HG03196 (cell line): ENCODE measurements at regions not wholly inside any gene's neighbourhood (a gene's known extent, or its start where the extent isn't known, plus 50 kb on each side); places are given as distances from the start of the nearest gene placed in this dataset.
"Not testable (repeated sequence)": the region's sequence is repeated elsewhere in the genome, so short reads cannot be mapped to it uniquely, and the experiment has no call there.

Experiments used
- ATAC-seq: cut with Tn5 transposase; IDR thresholded peaks from one replicate; pipeline ENCODE4 v1.9.1; 2021; ENCODE audit not compliant: unreplicated experiment

GRCh38 chr2:187985923-187986322, 305.8 kb upstream of the GULP1 start:
- no peak for ATAC-seq

GRCh38 chr2:187986390-187987105, 305.1 kb upstream of the GULP1 start:
- no peak for ATAC-seq

- ATAC-seq: no peak
Observed at GRCh38 chr2:187988348-187988747, 303.3 kb upstream of the GULP1 start.

- ATAC-seq: no peak
Observed at GRCh38 chr2:187989925-187990623, 301.6 kb upstream of the GULP1 start.

- ATAC-seq: no peak
Observed at GRCh38 chr2:187991389-187991788, 300.3 kb upstream of the GULP1 start.

GRCh38 chr2:187994464-187995331, 297.0 kb upstream of the GULP1 start:
- no peak for ATAC-seq

GRCh38 chr2:187995556-187995955, 296.1 kb upstream of the GULP1 start:
- no peak for ATAC-seq

- no peak for ATAC-seq
Observed at GRCh38 chr2:187996630-187997029, 295.0 kb upstream of the GULP1 start.

GRCh38 chr2:188000189-188000588, 291.5 kb upstream of the GULP1 start:
- no peak for ATAC-seq

GRCh38 chr2:188003800-188004199, 287.9 kb upstream of the GULP1 start:
- ATAC-seq: no peak

GRCh38 chr2:188013767-188014166, 277.9 kb upstream of the GULP1 start:
- ATAC-seq: no peak

GRCh38 chr2:188016917-188017316, 274.8 kb upstream of the GULP1 start:
- no peak for ATAC-seq

GRCh38 chr2:188022389-188022788, 269.3 kb upstream of the GULP1 start:
- ATAC-seq: no peak

- no peak for ATAC-seq
Observed at GRCh38 chr2:188023035-188023434, 268.6 kb upstream of the GULP1 start.

GRCh38 chr2:188024811-188025210, 266.9 kb upstream of the GULP1 start:
- ATAC-seq: no peak

- no peak for ATAC-seq
Observed at GRCh38 chr2:188028739-188029138, 262.9 kb upstream of the GULP1 start.

GRCh38 chr2:188032306-188032705, 259.4 kb upstream of the GULP1 start:
- no peak for ATAC-seq

GRCh38 chr2:188032786-188033185, 258.9 kb upstream of the GULP1 start:
- no peak for ATAC-seq

- not testable (repeated sequence) for ATAC-seq
Observed at GRCh38 chr2:188033240-188033639, 258.4 kb upstream of the GULP1 start.

- ATAC-seq: not testable (repeated sequence)
Observed at GRCh38 chr2:188034102-188034501, 257.6 kb upstream of the GULP1 start.

- not testable (repeated sequence) for ATAC-seq
Observed at GRCh38 chr2:188035377-188035776, 256.3 kb upstream of the GULP1 start.

GRCh38 chr2:188036786-188037185, 254.9 kb upstream of the GULP1 start:
- ATAC-seq: not testable (repeated sequence)
